Skin epidermis (tissue), 12 donors: ENCODE measurements at regions not wholly inside any gene's neighbourhood (a gene's known extent, or its start where the extent isn't known, plus 50 kb on each side); places are given as distances from the start of the nearest gene placed in this dataset.

Source experiments
- H3K27ac ChIP-seq, 21 experiments: fragments of 200-600 bp; sonication (generic) in 11 of 21; one replicate each; pipeline ENCODE4 v1.5.0; 2020; ENCODE audit warnings: mild to moderate bottlenecking in 3 of 21, inconsistent platforms in 2 of 21, moderate library complexity in 2 of 21
- H3K4me3 ChIP-seq, 7 experiments: fragments of 200-600 bp; sonication (generic) in 2 of 7; one replicate each; pipeline ENCODE4 v1.5.0; 2020; ENCODE audit warnings: inconsistent platforms in 2 of 7, mild to moderate bottlenecking in 2 of 7, moderate library complexity in 1 of 7

- no peak overlapping the region for H3K27ac ChIP-seq
Measured at GRCh38 chr11:116225784-116226585, 546.8 kb downstream of the BUD13 start.

GRCh38 chr11:116225236-116225635 is 547.6 kb downstream of the BUD13 start:
- Histone ChIP-seq H3K4me3 (no peak overlapping the region), H3K27ac (no peak overlapping the region)

More at GRCh38 chr11:116225784-116226585, 546.8 kb downstream of the BUD13 start:
- no peak overlapping the region for H3K4me3 ChIP-seq

GRCh38 chr11:116224889-116225200 is 547.9 kb downstream of the BUD13 start:
- no peak overlapping the region for H3K27ac ChIP-seq

GRCh38 chr11:116224154-116224888 is 548.5 kb downstream of the BUD13 start:
- H3K27ac ChIP-seq = no peak overlapping the region
- no peak overlapping the region for H3K4me3 ChIP-seq

More at GRCh38 chr11:116224889-116225200, 547.9 kb downstream of the BUD13 start:
- H3K4me3 ChIP-seq = no peak overlapping the region

- no peak overlapping the region for H3K27ac ChIP-seq
- no peak overlapping the region for H3K4me3 ChIP-seq
Measured at GRCh38 chr11:116221351-116221750, 551.4 kb downstream of the BUD13 start.

GRCh38 chr11:116219171-116219635 is 553.6 kb downstream of the BUD13 start:
- Histone ChIP-seq H3K27ac (peak overlapping the region in 1 of 21 experiments; percentile 25), H3K4me3 (no peak overlapping the region)

GRCh38 chr11:116217441-116217840 is 555.3 kb downstream of the BUD13 start:
- no peak overlapping the region for H3K4me3 ChIP-seq

GRCh38 chr11:116217006-116217405 is 555.8 kb downstream of the BUD13 start:
- H3K27ac ChIP-seq = no peak overlapping the region
- no peak overlapping the region for H3K4me3 ChIP-seq

More at GRCh38 chr11:116217441-116217840, 555.3 kb downstream of the BUD13 start:
- no peak overlapping the region for H3K27ac ChIP-seq

- H3K4me3 ChIP-seq = no peak overlapping the region
- H3K27ac ChIP-seq = no peak overlapping the region
Measured at GRCh38 chr11:116215471-116216113, 557.2 kb downstream of the BUD13 start.

- H3K4me3 ChIP-seq = no peak overlapping the region
- H3K27ac ChIP-seq = no peak overlapping the region
Measured at GRCh38 chr11:116211147-116211546, 561.6 kb downstream of the BUD13 start.

GRCh38 chr11:116210663-116211062 is 562.1 kb downstream of the BUD13 start:
- H3K27ac ChIP-seq = no peak overlapping the region
- no peak overlapping the region for H3K4me3 ChIP-seq

GRCh38 chr11:116209255-116209654 is 563.5 kb downstream of the BUD13 start:
- Histone ChIP-seq H3K27ac (no peak overlapping the region), H3K4me3 (no peak overlapping the region)

GRCh38 chr11:116207421-116208141 is 565.2 kb downstream of the BUD13 start:
- no peak overlapping the region for H3K4me3 ChIP-seq
- no peak overlapping the region for H3K27ac ChIP-seq

- Histone ChIP-seq H3K27ac (no peak overlapping the region), H3K4me3 (no peak overlapping the region)
Measured at GRCh38 chr11:116207019-116207418, 565.8 kb downstream of the BUD13 start.

GRCh38 chr11:116202922-116203321 is 569.9 kb downstream of the BUD13 start:
- Histone ChIP-seq H3K4me3 (no peak overlapping the region), H3K27ac (no peak overlapping the region)

- no peak overlapping the region for H3K4me3 ChIP-seq
- no peak overlapping the region for H3K27ac ChIP-seq
Measured at GRCh38 chr11:116200564-116200963, 572.2 kb downstream of the BUD13 start.

- Histone ChIP-seq H3K4me3 (no peak overlapping the region), H3K27ac (no peak overlapping the region)
Measured at GRCh38 chr11:116199182-116199581, 573.6 kb downstream of the BUD13 start.

GRCh38 chr11:116194156-116194904 is 578.5 kb downstream of the BUD13 start:
- H3K4me3 ChIP-seq = peak overlapping the region in 4 of 7 experiments; percentile 17 to 42 (median 31)
- peak overlapping the region in 8 of 21 experiments; percentile 24 to 83 (median 70) for H3K27ac ChIP-seq
